Stomach (tissue), 8 donors: ENCODE measurements at regions not wholly inside any gene's neighbourhood (a gene's known extent, or its start where the extent isn't known, plus 50 kb on each side); places are given as distances from the start of the nearest gene placed in this dataset.
"Not testable (repeated sequence)": the region's sequence is repeated elsewhere in the genome, so short reads cannot be mapped to it uniquely, and the experiment has no call there.

ENCODE experiments used
- DNase-seq, 2 donors: peaks; one replicate each; pipeline versions ENCODE4 v3.0.0 to v3.0.0-alpha.2; 2013 to 2019
- H3K27ac ChIP-seq, 5 donors: fragments of 200-600 bp in 4 of 5; sonication (generic) in 4 of 5; one replicate each; pipeline ENCODE4 v1.5.1; 2013 to 2019; ENCODE audit warnings: mild to moderate bottlenecking in 1 of 5, moderate library complexity in 1 of 5
- H3K27me3 ChIP-seq, 3 donors: fragments of 200-600 bp; sonication (generic); one replicate each; pipeline ENCODE4 v1.5.1; 2017 to 2019; ENCODE audit warnings: mixed run types in 1 of 3
- H3K36me3 ChIP-seq, 4 donors: fragments of 200-600 bp; sonication (generic); 1 replicate in 3 of 4; 2 replicates in 1 of 4; pipeline ENCODE4 v1.5.1; 2016 to 2019
- H3K4me1 ChIP-seq, 4 donors: fragments of 200-600 bp; sonication (generic); one replicate each; pipeline ENCODE4 v1.5.1; 2016 to 2019
- H3K4me3 ChIP-seq, 4 donors: fragments of 200-600 bp; sonication (generic) in 3 of 4; one replicate each; pipeline ENCODE4 v1.5.1; 2016 to 2019; ENCODE audit warnings: mild to moderate bottlenecking in 1 of 4
- H3K9me3 ChIP-seq, 4 donors: fragments of 200-600 bp; sonication (generic); one replicate each; pipeline ENCODE4 v1.5.1; 2016 to 2019
- CTCF ChIP-seq, 7 experiments: fragments of 450-650 bp in 4 of 7; fragments of 200-600 bp in 3 of 7; sonication (generic) in 3 of 7; IDR thresholded peaks; one replicate each; pipeline ENCODE4 v1.5.1; 2016 to 2019; ENCODE audit warnings: antibody characterized with exemption in 7 of 7, control low read depth in 2 of 7, mild to moderate bottlenecking in 1 of 7
- EP300 ChIP-seq: sonication (generic); formaldehyde crosslinking; IDR thresholded peaks from one replicate; pipeline ENCODE4 v1.6.1; 2017; ENCODE audit warnings: antibody characterized with exemption
- POLR2A ChIP-seq, 4 donors: fragments of 450-650 bp; IDR thresholded peaks; one replicate each; pipeline ENCODE4 v1.6.1; 2016; ENCODE audit warnings: antibody characterized with exemption in 4 of 4, control low read depth in 2 of 4, mild to moderate bottlenecking in 1 of 4, moderate library complexity in 1 of 4
- POLR2AphosphoS5 ChIP-seq, 3 donors: sonication (generic); formaldehyde crosslinking; IDR thresholded peaks; one replicate each; pipeline ENCODE4 v1.6.1; 2016; ENCODE audit warnings: antibody characterized with exemption in 3 of 3
- WGBS, 5 donors: extraction: QIAGEN DNeasy Blood & Tissue Kit in 3 of 5; methylation state at CpG; one replicate each; pipeline versions ENCODE4 v1.1.5 to v1.1.7; 2013 to 2018; 5-methylcytosine and 5-hydroxymethylcytosine counted together
- intact Hi-C: fragments of 100-400 bp; cut with DNase I; formaldehyde crosslinking; loops from one replicate; pipeline ENCODE4 v1.15.1; 2023; ENCODE audit warnings: low total_unique reads
- donor health status: healthy with polysubstance abuse.
- donor health status: Bipolar disorder and iron deficiency.
- donor health status: healthy.

GRCh38 chr1:60875138-60875537 is 207.2 kb upstream of the NFIA start:
- DNase-seq, result no peak
- H3K4me3 ChIP-seq, result no peak overlapping the region
- intact Hi-C loops, result no loop called here
- H3K27me3 ChIP-seq, result no peaks in the 10 kb centered on the region
- no peaks in the 10 kb centered on the region for H3K4me1 ChIP-seq
- WGBS, 5 donors, result 57 to 86% (median 76%) methylated on average over 1 of the region's 1 CpG
- no peak overlapping the region for H3K27ac ChIP-seq
- TF ChIP-seq POLR2AphosphoS5 (IDR thresholded peaks at IDR 0.05) (no peak), EP300 (no peak), POLR2A (IDR thresholded peaks at IDR 0.05) (no peak), CTCF (IDR thresholded peaks at IDR 0.05) (no peak)
- no peaks in the 10 kb centered on the region for H3K36me3 ChIP-seq
- no peaks in the 10 kb centered on the region for H3K9me3 ChIP-seq

GRCh38 chr1:60874718-60875117 is 207.6 kb upstream of the NFIA start:
- H3K9me3 ChIP-seq, result no peaks in the 10 kb centered on the region
- no peaks in the 10 kb centered on the region for H3K4me1 ChIP-seq
- no peaks in the 10 kb centered on the region for H3K36me3 ChIP-seq
- no peak overlapping the region for H3K4me3 ChIP-seq
- no peaks in the 10 kb centered on the region for H3K27me3 ChIP-seq
- intact Hi-C loops, result no loop called here
- no peak overlapping the region for H3K27ac ChIP-seq
- DNase-seq, result no peak
- no peak for TF ChIP-seq POLR2A (IDR thresholded peaks at IDR 0.05)
- no peak for TF ChIP-seq EP300
- no peak for TF ChIP-seq CTCF (IDR thresholded peaks at IDR 0.05)
- TF ChIP-seq POLR2AphosphoS5 (IDR thresholded peaks at IDR 0.05), result no peak
- 70 to 87% (median 76%) methylated on average over 4 of the region's 4 CpGs for WGBS, 5 donors

GRCh38 chr1:60873396-60873795 is 209.0 kb upstream of the NFIA start:
- H3K4me1 ChIP-seq, H3K36me3 ChIP-seq, intact Hi-C loops, H3K4me3 ChIP-seq, DNase-seq, H3K27me3 ChIP-seq, H3K9me3 ChIP-seq, H3K27ac ChIP-seq: not testable (repeated sequence)
- WGBS, 5 donors, result 89 to 96% (median 94%) methylated on average over 18 of the region's 18 CpGs

GRCh38 chr1:60872426-60873054 is 209.8 kb upstream of the NFIA start:
- Histone ChIP-seq H3K36me3 (no peaks in the 10 kb centered on the region), H3K4me1 (no peaks in the 10 kb centered on the region), H3K27me3 (no peaks in the 10 kb centered on the region), H3K9me3 (no peaks in the 10 kb centered on the region), H3K27ac (no peak overlapping the region), H3K4me3 (no peak overlapping the region)
- peak in 1 of 2 donors; percentile 49 for DNase-seq
- TF ChIP-seq EP300 (no peak), POLR2AphosphoS5 (IDR thresholded peaks at IDR 0.05) (no peak), CTCF (IDR thresholded peaks at IDR 0.05) (no peak), POLR2A (IDR thresholded peaks at IDR 0.05) (no peak)
- WGBS, 5 donors, result 67 to 76% (median 70%) methylated on average over 8 of the region's 8 CpGs
- intact Hi-C loops, result no loop called here

- DNase-seq, result no peak
- no peak for TF ChIP-seq EP300
- Histone ChIP-seq H3K4me1 (peaks cover 0 to 9% (median 0%) of the 10 kb centered on the region in 4 donors), H3K27ac (no peak overlapping the region), H3K4me3 (no peak overlapping the region), H3K36me3 (no peaks in the 10 kb centered on the region), H3K27me3 (no peaks in the 10 kb centered on the region), H3K9me3 (no peaks in the 10 kb centered on the region)
- intact Hi-C loops, result no loop called here
- WGBS, 5 donors, result 54 to 67% (median 56%) methylated on average over 5 of the region's 5 CpGs
Observed at GRCh38 chr1:60870269-60870865, 212.0 kb upstream of the NFIA start.
